Right atrium auricular region (tissue), 2 donors: ENCODE measurements at regions not wholly inside any gene's neighbourhood (a gene's known extent, or its start where the extent isn't known, plus 50 kb on each side); places are given as distances from the start of the nearest gene placed in this dataset.

Source experiments
- DNase-seq: peaks from one replicate; pipeline ENCODE4 v3.0.0-alpha.2; 2019; ENCODE audit warnings: low spot score
- H3K27ac ChIP-seq, 2 donors: fragments of 200-600 bp; sonication (generic); 1 replicate in 1 of 2; 2 replicates in 1 of 2; pipeline ENCODE4 v1.5.1; 2016 to 2019
- H3K27me3 ChIP-seq, 2 donors: fragments of 200-600 bp; sonication (generic); one replicate each; pipeline versions ENCODE4 v1.5.1 to v1.6.0; 2017 to 2019
- H3K36me3 ChIP-seq: fragments of 200-600 bp; sonication (generic); one replicate; pipeline ENCODE4 v1.5.1; 2016
- H3K4me1 ChIP-seq, 2 donors: fragments of 200-600 bp; sonication (generic); one replicate each; pipeline versions ENCODE4 v1.5.1 to v1.6.0; 2017 to 2019
- H3K4me3 ChIP-seq, 2 donors: fragments of 200-600 bp; sonication (generic); 1 replicate in 1 of 2; 2 replicates in 1 of 2; pipeline ENCODE4 v1.5.1; 2017 to 2019; ENCODE audit warnings: mild to moderate bottlenecking in 1 of 2, moderate library complexity in 1 of 2
- H3K9me3 ChIP-seq, 2 donors: fragments of 200-600 bp; sonication (generic); one replicate each; pipeline ENCODE4 v1.5.1; 2019
- TF ChIP-seq, protein P1 (sequence below), 2 donors: fragments of 200-600 bp; sonication (generic); IDR thresholded peaks; one replicate each; pipeline ENCODE4 v1.5.1; 2019; ENCODE audit warnings: antibody characterized with exemption in 2 of 2

DNA sequence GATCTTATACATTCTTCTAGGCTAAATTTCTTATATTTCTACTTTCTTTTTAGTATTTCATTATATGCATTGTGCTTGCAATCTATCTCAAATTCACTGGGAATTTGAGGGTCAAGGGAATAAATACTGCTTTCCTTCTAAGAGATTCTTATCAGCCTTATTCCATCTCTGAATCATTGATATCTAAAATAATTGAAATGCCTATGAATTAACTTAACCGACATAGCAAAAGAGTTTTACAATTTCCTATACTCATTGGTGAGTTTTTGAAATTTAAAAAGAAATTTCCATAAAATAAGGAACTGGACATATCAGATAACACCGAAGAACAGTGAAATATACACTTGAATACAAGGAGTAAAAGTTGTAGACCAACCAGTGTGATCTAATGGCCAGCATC lies 373.7 kb downstream of the NAF1 start:
- DNase-seq = no peak
- Histone ChIP-seq H3K4me1 (no peaks in the 10 kb centered on the region), H3K27ac (no peak overlapping the region), H3K4me3 (no peak overlapping the region), H3K9me3 (no peaks in the 10 kb centered on the region), H3K27me3 (no peaks in the 10 kb centered on the region), H3K36me3 (no peaks in the 10 kb centered on the region)
- TF ChIP-seq, protein P1, sequence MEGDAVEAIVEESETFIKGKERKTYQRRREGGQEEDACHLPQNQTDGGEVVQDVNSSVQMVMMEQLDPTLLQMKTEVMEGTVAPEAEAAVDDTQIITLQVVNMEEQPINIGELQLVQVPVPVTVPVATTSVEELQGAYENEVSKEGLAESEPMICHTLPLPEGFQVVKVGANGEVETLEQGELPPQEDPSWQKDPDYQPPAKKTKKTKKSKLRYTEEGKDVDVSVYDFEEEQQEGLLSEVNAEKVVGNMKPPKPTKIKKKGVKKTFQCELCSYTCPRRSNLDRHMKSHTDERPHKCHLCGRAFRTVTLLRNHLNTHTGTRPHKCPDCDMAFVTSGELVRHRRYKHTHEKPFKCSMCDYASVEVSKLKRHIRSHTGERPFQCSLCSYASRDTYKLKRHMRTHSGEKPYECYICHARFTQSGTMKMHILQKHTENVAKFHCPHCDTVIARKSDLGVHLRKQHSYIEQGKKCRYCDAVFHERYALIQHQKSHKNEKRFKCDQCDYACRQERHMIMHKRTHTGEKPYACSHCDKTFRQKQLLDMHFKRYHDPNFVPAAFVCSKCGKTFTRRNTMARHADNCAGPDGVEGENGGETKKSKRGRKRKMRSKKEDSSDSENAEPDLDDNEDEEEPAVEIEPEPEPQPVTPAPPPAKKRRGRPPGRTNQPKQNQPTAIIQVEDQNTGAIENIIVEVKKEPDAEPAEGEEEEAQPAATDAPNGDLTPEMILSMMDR (IDR thresholded peaks at IDR 0.05) = no peak

DNA sequence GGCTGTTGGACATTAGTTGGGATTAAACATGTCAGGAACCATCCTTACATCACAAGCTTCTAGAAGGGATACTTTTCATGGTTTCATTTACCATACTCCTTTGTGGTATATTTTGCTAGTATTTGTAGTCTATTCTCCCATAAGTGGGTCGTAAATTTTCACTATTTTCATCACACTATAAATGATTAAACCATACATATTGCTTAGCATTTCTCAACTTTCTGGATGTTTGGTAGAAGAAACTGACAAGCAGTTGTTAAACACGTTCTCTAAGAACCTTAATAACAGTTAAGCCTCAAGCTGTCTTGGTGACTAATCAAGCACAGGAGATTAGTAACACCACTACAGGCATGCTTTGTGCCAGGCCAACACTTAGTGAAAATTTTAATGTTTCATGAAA lies 375.5 kb downstream of the NAF1 start:
- DNase-seq = no peak
- no peaks in the 10 kb centered on the region for H3K4me1 ChIP-seq
- H3K27ac ChIP-seq = no peak overlapping the region
- no peaks in the 10 kb centered on the region for H3K9me3 ChIP-seq
- no peak overlapping the region for H3K4me3 ChIP-seq
- TF ChIP-seq, protein P1 (IDR thresholded peaks at IDR 0.05) = no peak
- H3K36me3 ChIP-seq = no peaks in the 10 kb centered on the region
- no peaks in the 10 kb centered on the region for H3K27me3 ChIP-seq

DNA sequence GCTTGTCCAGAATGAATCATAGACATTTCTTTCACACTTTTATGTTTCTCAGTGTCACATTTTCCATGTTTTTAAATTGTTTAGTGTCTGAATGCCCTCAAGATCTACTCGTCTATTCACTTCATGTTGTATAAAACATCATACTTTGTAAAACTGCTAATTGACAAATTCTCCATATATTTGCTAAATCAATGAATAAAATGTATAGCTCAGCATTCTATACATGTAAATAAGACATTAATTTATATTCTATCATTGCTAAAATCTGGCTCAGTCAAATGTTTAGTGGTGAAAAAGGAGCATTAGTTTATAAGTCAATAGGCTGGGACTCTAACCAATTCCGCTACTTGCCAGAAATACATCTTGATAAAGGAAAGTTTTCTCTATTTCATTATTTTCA lies 379.6 kb downstream of the NAF1 start:
- H3K36me3 ChIP-seq = no peaks in the 10 kb centered on the region
- DNase-seq = no peak
- TF ChIP-seq, protein P1 (IDR thresholded peaks at IDR 0.05) = no peak
- no peaks in the 10 kb centered on the region for H3K4me1 ChIP-seq
- H3K27me3 ChIP-seq = no peaks in the 10 kb centered on the region
- H3K27ac ChIP-seq = no peak overlapping the region
- H3K9me3 ChIP-seq = no peaks in the 10 kb centered on the region
- H3K4me3 ChIP-seq = no peak overlapping the region

DNA sequence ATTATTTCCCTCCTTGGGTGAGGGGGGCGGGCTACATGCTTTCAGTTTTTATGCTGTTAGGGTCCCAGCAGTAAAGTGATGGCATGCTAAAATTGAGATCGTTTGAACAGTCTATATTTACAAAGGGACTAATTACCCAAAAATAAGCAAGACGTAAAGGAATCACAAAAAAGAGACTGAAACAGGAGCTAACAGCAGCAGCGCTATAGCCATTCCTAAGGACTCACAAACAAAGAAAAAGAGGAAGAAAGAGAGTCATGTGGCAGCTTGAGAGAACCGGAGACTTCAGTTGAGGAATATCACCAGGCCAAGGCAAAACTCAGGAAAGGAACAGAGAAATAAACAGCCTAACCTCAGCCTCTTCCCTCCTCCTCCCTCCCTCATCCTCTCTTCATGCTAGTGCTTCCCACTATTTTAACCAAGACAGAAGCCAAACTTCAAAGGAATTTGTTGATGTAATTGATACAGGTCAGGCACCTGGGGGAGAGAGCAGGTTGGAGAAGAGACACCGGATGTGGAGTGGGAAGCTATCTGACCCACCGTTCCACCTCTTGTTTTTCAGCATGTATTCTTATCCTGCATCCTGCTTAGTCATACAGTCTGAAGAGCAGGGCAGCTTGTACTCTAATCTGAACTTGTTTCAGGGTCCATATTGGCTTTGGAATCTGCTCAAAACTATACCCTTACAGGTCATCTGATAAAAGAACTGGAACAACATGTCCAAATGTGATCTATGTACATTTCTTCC lies 383.7 kb downstream of the NAF1 start:
- no peaks in the 10 kb centered on the region for H3K9me3 ChIP-seq
- no peaks in the 10 kb centered on the region for H3K27me3 ChIP-seq
- H3K36me3 ChIP-seq = no peaks in the 10 kb centered on the region
- no peaks in the 10 kb centered on the region for H3K4me1 ChIP-seq
- H3K4me3 ChIP-seq = no peak overlapping the region
- DNase-seq = no peak
- TF ChIP-seq, protein P1 (IDR thresholded peaks at IDR 0.05) = no peak
- H3K27ac ChIP-seq = no peak overlapping the region

DNA sequence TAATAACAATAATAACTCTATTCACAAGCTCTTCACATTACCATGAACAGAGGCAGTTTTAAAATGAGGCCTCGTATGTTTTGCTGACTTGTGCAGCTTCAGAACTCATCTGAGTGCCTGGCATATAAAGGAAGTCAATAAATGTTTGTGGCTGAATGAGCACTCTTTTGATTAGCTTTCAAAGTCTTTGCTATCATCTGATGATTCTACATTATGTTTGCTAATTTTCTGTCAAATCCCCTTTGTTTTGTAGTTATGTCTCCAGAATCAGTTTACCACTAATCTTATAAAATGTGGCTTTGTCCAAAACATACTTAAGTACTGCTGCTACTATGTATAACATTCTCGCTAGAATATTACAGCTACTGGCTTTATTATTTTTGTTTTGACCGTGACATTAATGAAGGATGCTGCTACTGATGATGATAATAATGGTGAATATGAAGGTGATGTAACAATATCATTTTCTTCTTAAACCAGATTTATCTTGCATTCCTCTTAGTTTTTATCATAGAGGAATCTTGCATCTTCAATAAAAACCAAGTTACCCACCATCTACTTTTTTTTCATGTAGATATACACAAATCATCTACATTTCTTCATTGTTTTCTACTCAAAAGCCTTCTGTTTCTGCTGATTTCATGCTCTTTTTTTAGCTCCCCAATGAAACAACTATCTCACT lies 384.5 kb downstream of the NAF1 start:
- Histone ChIP-seq H3K27ac (no peak overlapping the region), H3K9me3 (no peaks in the 10 kb centered on the region), H3K4me3 (no peak overlapping the region), H3K36me3 (no peaks in the 10 kb centered on the region), H3K27me3 (no peaks in the 10 kb centered on the region), H3K4me1 (no peaks in the 10 kb centered on the region)
- no peak for DNase-seq
- TF ChIP-seq, protein P1 (IDR thresholded peaks at IDR 0.05) = no peak
